IMR-90 (cell line): ENCODE measurements at regions not wholly inside any gene's neighbourhood (a gene's known extent, or its start where the extent isn't known, plus 50 kb on each side); places are given as distances from the start of the nearest gene placed in this dataset.

Experiments used
- ATAC-seq: fragments of 200-7000 bp; cut with Tn5 transposase; 2 replicates; pipeline ENCODE4 v1.9.1; 2020; ENCODE audit warnings: low read depth, mild to moderate bottlenecking, moderate library complexity
- BruUV-seq: library from RNA; stranded (reverse); fragments of 400-500 nt; replicated peaks from 2 replicates; lab custom pipeline; 2021; lab: Mats Ljungman, UMichigan
- CTCF ChIA-PET: fragments of 300-600 bp; formaldehyde crosslinking; extraction: SDS; loops from one replicate; lab custom pipeline; 2021; ENCODE audit warnings: antibody characterized with exemption; lab: Yijun Ruan, JAX
- POLR2A ChIA-PET: fragments of 300-600 bp; sonication (Branson Sonifier 250); formaldehyde crosslinking; loops from one replicate; lab custom pipeline; 2022; ENCODE audit warnings: antibody characterized with exemption; ENCODE audit not compliant: unreplicated experiment; lab: Charles Lee
- DNase-seq: peaks from one replicate; pipeline ENCODE4 v3.0.0; 2013
- H2AFZ ChIP-seq: replicated peaks from 2 replicates; pipeline ENCODE3; 2013; ENCODE audit warnings: low read length, mild to moderate bottlenecking; ENCODE audit not compliant: poor library complexity
- H2AK5ac ChIP-seq: 2 replicates; pipeline ENCODE4 v1.6.1; 2013; ENCODE audit warnings: low read depth, low read length, inconsistent platforms
- H2AK9ac ChIP-seq: replicated peaks from 2 replicates; pipeline ENCODE3; 2013; ENCODE audit warnings: mild to moderate bottlenecking, low read depth, low read length, moderate library complexity; ENCODE audit not compliant: poor library complexity
- H2BK120ac ChIP-seq: 2 replicates; pipeline ENCODE4 v1.6.1; 2013; ENCODE audit warnings: low read depth, low read length, inconsistent platforms
- H2BK15ac ChIP-seq: 3 replicates; pipeline ENCODE4 v1.6.1; 2013; ENCODE audit warnings: low read depth, low read length, inconsistent platforms
- H2BK20ac ChIP-seq: 2 replicates; pipeline ENCODE4 v1.6.1; 2013; ENCODE audit warnings: low read depth, mild to moderate bottlenecking, inconsistent platforms, low read length, moderate library complexity
- H2BK5ac ChIP-seq: 2 replicates; pipeline ENCODE4 v1.6.1; 2013; ENCODE audit warnings: mild to moderate bottlenecking, low read depth, low read length, inconsistent platforms; ENCODE audit not compliant: poor library complexity, severe bottlenecking
- H3K14ac ChIP-seq: replicated peaks from 2 replicates; pipeline ENCODE4 v1.6.1; 2013; ENCODE audit warnings: low read depth, low read length, inconsistent platforms
- H3K18ac ChIP-seq: 2 replicates; pipeline ENCODE4 v1.6.1; 2013; ENCODE audit warnings: low read depth, low read length, control low read depth
- H3K23ac ChIP-seq: 2 replicates; pipeline ENCODE4 v1.6.1; 2013; ENCODE audit warnings: low read depth, low read length, inconsistent platforms
- H3K27ac ChIP-seq: 2 replicates; pipeline ENCODE4 v1.5.1; 2013; ENCODE audit warnings: mild to moderate bottlenecking, control low read depth, low read length; ENCODE audit not compliant: insufficient read depth
- H3K27me3 ChIP-seq: 2 replicates; pipeline ENCODE4 v1.6.1; 2013; ENCODE audit warnings: low read length; ENCODE audit not compliant: control insufficient read depth, insufficient read depth
- H3K36me3 ChIP-seq: 2 replicates; pipeline ENCODE4 v1.6.1; 2013; ENCODE audit warnings: low read length, mixed read lengths; ENCODE audit not compliant: control insufficient read depth, insufficient read depth
- H3K4ac ChIP-seq: 2 replicates; pipeline ENCODE4 v1.6.1; 2013; ENCODE audit warnings: low read depth, low read length, inconsistent platforms
- H3K4me1 ChIP-seq: 2 replicates; pipeline ENCODE4 v1.6.1; 2013; ENCODE audit warnings: low read length, mixed read lengths; ENCODE audit not compliant: control insufficient read depth, insufficient read depth
- H3K4me2 ChIP-seq: 2 replicates; pipeline ENCODE4 v1.6.1; 2013; ENCODE audit warnings: low read depth, mild to moderate bottlenecking, control low read depth, low read length, moderate library complexity
- H3K4me3 ChIP-seq: 2 replicates; pipeline ENCODE4 v1.5.1; 2013; ENCODE audit warnings: low read depth, mild to moderate bottlenecking, control low read depth, low read length, moderate library complexity; ENCODE audit not compliant: insufficient read depth
- H3K56ac ChIP-seq: 2 replicates; pipeline ENCODE4 v1.6.1; 2013; ENCODE audit warnings: low read length, inconsistent platforms; ENCODE audit not compliant: insufficient read depth; ENCODE audit errors: extremely low read depth
- H3K79me1 ChIP-seq, 2 experiments: 2 replicates each; pipeline ENCODE4 v1.6.1; 2013; ENCODE audit warnings: low read length in 2 of 2, inconsistent platforms in 1 of 2, low read depth in 1 of 2
- H3K9ac ChIP-seq: 2 replicates; pipeline ENCODE4 v1.6.1; 2013; ENCODE audit warnings: low read depth, low read length, control low read depth
- H3K9me1 ChIP-seq: 2 replicates; pipeline ENCODE4 v1.6.1; 2013; ENCODE audit warnings: low read length, inconsistent platforms; ENCODE audit not compliant: insufficient read depth
- H3K9me3 ChIP-seq: 2 replicates; pipeline ENCODE4 v1.6.1; 2013; ENCODE audit warnings: low read length; ENCODE audit not compliant: control insufficient read depth, insufficient read depth
- H4K20me1 ChIP-seq: 2 replicates; pipeline ENCODE4 v1.6.1; 2013; ENCODE audit warnings: low read length, inconsistent platforms; ENCODE audit not compliant: insufficient read depth
- H4K5ac ChIP-seq: 2 replicates; pipeline ENCODE4 v1.6.1; 2013; ENCODE audit warnings: mild to moderate bottlenecking, low read depth, low read length, control low read depth
- H4K8ac ChIP-seq, 2 experiments: 2 replicates each; pipeline ENCODE4 v1.6.1; 2013; ENCODE audit warnings: low read depth in 2 of 2, low read length in 2 of 2, control low read depth in 1 of 2, inconsistent platforms in 1 of 2
- H4K91ac ChIP-seq: 2 replicates; pipeline ENCODE4 v1.6.1; 2013; ENCODE audit warnings: low read depth, low read length, inconsistent platforms; ENCODE audit not compliant: insufficient read depth
- ELK1 ChIP-seq: fragments of 150-350 bp; IDR thresholded peaks from 2 replicates; pipeline ENCODE4 v1.6.1; 2016; ENCODE audit warnings: low read depth, mild to moderate bottlenecking, low read length, moderate library complexity, borderline replicate concordance
- WGBS, 2 experiments: methylation state at CpG; one replicate each; pipeline versions ENCODE4 v1.1.5 to v1.1.7; 2013; ENCODE audit warnings: missing lambda C conversion rate in 2 of 2; ENCODE audit not compliant: insufficient read length in 1 of 2; ENCODE audit errors: extremely low coverage in 2 of 2; 5-methylcytosine and 5-hydroxymethylcytosine counted together
- dilution Hi-C: fragments of 300-500 bp; cut with HindIII; formaldehyde crosslinking; loops from one replicate; pipeline ENCODE4 v1.14.3; 2018; ENCODE audit warnings: low sequenced_read_pairs; ENCODE audit not compliant: unreplicated experiment
- in situ Hi-C: fragments of 300-500 bp; cut with MboI; formaldehyde crosslinking; loops from 3 replicates; pipeline ENCODE4 v1.14.3; 2019; ENCODE audit warnings: low sequenced_read_pairs, inconsistent platforms, mixed read lengths
- intact Hi-C: fragments of 100-400 bp; cut with micrococcal nuclease; formaldehyde crosslinking; loops from 2 replicates; pipeline ENCODE4 v1.10.0; 2022

GRCh38 chr16:9412031-9412914 is 320.8 kb downstream of the HAPSTR1 start:
- H3K27ac ChIP-seq: no peak overlapping the region
- no peak overlapping the region for H3K23ac ChIP-seq
- H3K14ac ChIP-seq: no peak overlapping the region
- no peak overlapping the region for H4K8ac ChIP-seq
- H4K20me1 ChIP-seq: no peaks in the 10 kb centered on the region
- in situ Hi-C loops: no loop called here
- no peak for ATAC-seq
- no peaks in the 10 kb centered on the region for H3K79me1 ChIP-seq
- no peak overlapping the region for H4K91ac ChIP-seq
- no peak for DNase-seq
- H3K4ac ChIP-seq: no peak overlapping the region
- H3K4me2 ChIP-seq: no peak overlapping the region
- 0% methylated on average over 1 of the region's 9 CpGs; no CpG with 5 or more reads in 1 of the 2 experiments for WGBS, 2 experiments
- H2BK20ac ChIP-seq: no peak overlapping the region
- no peak overlapping the region for H2AK5ac ChIP-seq
- no peaks in the 10 kb centered on the region for H3K36me3 ChIP-seq
- TF ChIP-seq ELK1: no peak
- no peak overlapping the region for H2AK9ac ChIP-seq
- dilution Hi-C loops: no loop called here
- ChIA-PET POLR2A (no interaction called here), CTCF (no interaction called here)
- no peaks in the 10 kb centered on the region for H3K27me3 ChIP-seq
- no peak overlapping the region for H2AFZ ChIP-seq
- intact Hi-C loops: no loop called here
- no peak overlapping the region for H4K5ac ChIP-seq
- no peaks in the 10 kb centered on the region for H3K4me1 ChIP-seq
- no peak overlapping the region for H2BK5ac ChIP-seq
- peaks cover 6% of the 10 kb centered on the region for H3K9me3 ChIP-seq
- H3K56ac ChIP-seq: no peak overlapping the region
- no peak overlapping the region for H3K18ac ChIP-seq
- H2BK15ac ChIP-seq: no peak overlapping the region
- BruUV-seq: no TSS peak
- H2BK120ac ChIP-seq: no peak overlapping the region
- no peak overlapping the region for H3K4me3 ChIP-seq
- no peaks in the 10 kb centered on the region for H3K9me1 ChIP-seq
- no peak overlapping the region for H3K9ac ChIP-seq
